H9 (cell line): ENCODE measurements at regions not wholly inside any gene's neighbourhood (a gene's known extent, or its start where the extent isn't known, plus 50 kb on each side); places are given as distances from the start of the nearest gene placed in this dataset.

ENCODE experiments used
- DNase-seq: peaks from one replicate; pipeline ENCODE4 v3.0.0-alpha.2; 2017
- H2AFZ ChIP-seq: one replicate; pipeline ENCODE4 v1.6.1; 2013; ENCODE audit warnings: mild to moderate bottlenecking, low read length, control low read depth, moderate library complexity
- H2AK5ac ChIP-seq: 2 replicates; pipeline ENCODE4 v1.6.1; 2013; ENCODE audit warnings: low read length, control low read depth, mixed read lengths; ENCODE audit not compliant: insufficient read length
- H2BK120ac ChIP-seq: one replicate; pipeline ENCODE4 v1.6.1; 2013; ENCODE audit warnings: low read depth, mild to moderate bottlenecking, low read length, control low read depth, inconsistent platforms; ENCODE audit not compliant: poor library complexity, severe bottlenecking
- H2BK12ac ChIP-seq: 2 replicates; pipeline ENCODE4 v1.6.1; 2013; ENCODE audit warnings: low read length, control low read depth, mixed read lengths, low read depth; ENCODE audit not compliant: insufficient read length
- H2BK15ac ChIP-seq: 2 replicates; pipeline ENCODE4 v1.6.1; 2013; ENCODE audit warnings: low read depth, low read length, control low read depth
- H2BK20ac ChIP-seq: one replicate; pipeline ENCODE4 v1.6.1; 2013; ENCODE audit warnings: low read depth, mild to moderate bottlenecking, low read length, control low read depth, inconsistent platforms; ENCODE audit not compliant: poor library complexity, severe bottlenecking
- H2BK5ac ChIP-seq: 2 replicates; pipeline ENCODE4 v1.6.1; 2013; ENCODE audit warnings: low read length, control low read depth, mixed read lengths; ENCODE audit not compliant: insufficient read length
- H3K14ac ChIP-seq: 2 replicates; pipeline ENCODE4 v1.6.1; 2013; ENCODE audit warnings: low read length, control low read depth; ENCODE audit not compliant: insufficient read depth
- H3K18ac ChIP-seq: 2 replicates; pipeline ENCODE4 v1.6.1; 2013; ENCODE audit warnings: low read depth, mild to moderate bottlenecking, mixed read lengths, low read length, control low read depth; ENCODE audit not compliant: insufficient read length
- H3K23ac ChIP-seq: 2 replicates; pipeline ENCODE4 v1.6.1; 2013; ENCODE audit warnings: low read length, control low read depth, mixed read lengths, low read depth; ENCODE audit not compliant: insufficient read length
- H3K23me2 ChIP-seq: 2 replicates; pipeline ENCODE4 v1.6.1; 2013; ENCODE audit warnings: low read depth, mild to moderate bottlenecking, mixed read lengths, low read length, control low read depth; ENCODE audit not compliant: insufficient read length, poor library complexity, severe bottlenecking
- H3K27ac ChIP-seq: 2 replicates; pipeline ENCODE4 v1.5.1; 2013; ENCODE audit warnings: low read length, control low read depth, mixed read lengths, low read depth; ENCODE audit not compliant: insufficient read length
- H3K27me3 ChIP-seq: 2 replicates; pipeline ENCODE4 v1.6.1; 2013; ENCODE audit warnings: low read length, control low read depth, inconsistent platforms; ENCODE audit not compliant: insufficient read depth
- H3K4ac ChIP-seq: 2 replicates; pipeline ENCODE4 v1.6.1; 2013; ENCODE audit warnings: low read depth, mild to moderate bottlenecking, control low read depth, inconsistent platforms, low read length, moderate library complexity
- H3K4me1 ChIP-seq: 2 replicates; pipeline ENCODE4 v1.6.1; 2013; ENCODE audit warnings: low read length, control low read depth, inconsistent platforms; ENCODE audit not compliant: insufficient read depth
- H3K4me2 ChIP-seq: 2 replicates; pipeline ENCODE4 v1.6.1; 2013; ENCODE audit warnings: low read length, control low read depth, mixed read lengths; ENCODE audit not compliant: insufficient read length, insufficient read depth
- H3K56ac ChIP-seq: 2 replicates; pipeline ENCODE4 v1.6.1; 2013; ENCODE audit warnings: low read depth, mild to moderate bottlenecking, mixed read lengths, low read length, control low read depth; ENCODE audit not compliant: insufficient read length
- H3K79me1 ChIP-seq: 2 replicates; pipeline ENCODE4 v1.6.1; 2013; ENCODE audit warnings: low read depth, mild to moderate bottlenecking, moderate library complexity, low read length, control low read depth, inconsistent platforms; ENCODE audit not compliant: insufficient read depth, poor library complexity, severe bottlenecking
- H3K79me2 ChIP-seq: 2 replicates; pipeline ENCODE4 v1.6.1; 2013; ENCODE audit warnings: low read length, control low read depth, inconsistent platforms; ENCODE audit not compliant: insufficient read depth
- H3K9ac ChIP-seq: 2 replicates; pipeline ENCODE4 v1.6.1; 2013; ENCODE audit warnings: low read length, control low read depth, mixed read lengths; ENCODE audit not compliant: insufficient read length; ENCODE audit errors: extremely low read depth
- H3K9me3 ChIP-seq: one replicate; pipeline ENCODE4 v1.6.1; 2013; ENCODE audit warnings: low read depth, low read length, inconsistent platforms; ENCODE audit not compliant: control insufficient read depth
- H3T11ph ChIP-seq: one replicate; pipeline ENCODE4 v1.6.1; 2013; ENCODE audit warnings: mild to moderate bottlenecking, low read length, control low read depth, inconsistent platforms
- H4K20me1 ChIP-seq: one replicate; pipeline ENCODE4 v1.6.1; 2013; ENCODE audit not compliant: control insufficient read depth, insufficient read length, insufficient read depth
- H4K5ac ChIP-seq: 2 replicates; pipeline ENCODE4 v1.6.1; 2013; ENCODE audit warnings: low read depth, mild to moderate bottlenecking, mixed read lengths, low read length, control low read depth; ENCODE audit not compliant: insufficient read length
- H4K8ac ChIP-seq: replicated peaks from 2 replicates; pipeline ENCODE4 v1.6.1; 2013; ENCODE audit warnings: low read length, control low read depth, mixed read lengths, low read depth; ENCODE audit not compliant: insufficient read length
- H4K91ac ChIP-seq: 2 replicates; pipeline ENCODE4 v1.6.1; 2013; ENCODE audit warnings: low read depth, mild to moderate bottlenecking, moderate library complexity, mixed read lengths, low read length, control low read depth; ENCODE audit not compliant: insufficient read length
- H3K27ac Mint-ChIP-seq, 3 experiments: 2 replicates in 2 of 3; 3 replicates in 1 of 3; pipeline ENCODE4 v1.8.0; 2020 to 2021; ENCODE audit warnings: mixed read lengths in 3 of 3, mild to moderate bottlenecking in 1 of 3, moderate library complexity in 1 of 3
- H3K27me3 Mint-ChIP-seq: 2 replicates; pipeline ENCODE4 v1.8.0; 2021; ENCODE audit warnings: low read depth, mild to moderate bottlenecking, moderate library complexity, mixed read lengths
- H3K36me3 Mint-ChIP-seq, 3 experiments: 2 replicates in 2 of 3; 3 replicates in 1 of 3; pipeline ENCODE4 v1.8.0; 2020 to 2021; ENCODE audit warnings: low read depth in 3 of 3, mixed read lengths in 3 of 3; ENCODE audit not compliant: insufficient read depth in 1 of 3
- H3K4me1 Mint-ChIP-seq, 2 experiments: 2 replicates each; pipeline ENCODE4 v1.8.0; 2020; ENCODE audit warnings: mixed read lengths in 2 of 2
- H3K4me3 Mint-ChIP-seq, 2 experiments: 2 replicates in 1 of 2; 3 replicates in 1 of 2; pipeline ENCODE4 v1.8.0; 2020 to 2021; ENCODE audit warnings: mild to moderate bottlenecking in 2 of 2, mixed read lengths in 2 of 2, moderate library complexity in 1 of 2
- H3K9me3 Mint-ChIP-seq, 2 experiments: 2 replicates in 1 of 2; 3 replicates in 1 of 2; pipeline ENCODE4 v1.8.0; 2020; ENCODE audit warnings: mild to moderate bottlenecking in 2 of 2, mixed read lengths in 2 of 2, moderate library complexity in 1 of 2
- CTCF ChIP-seq: fragments of 200-600 bp; sonication (generic); conservative IDR thresholded peaks from 3 replicates; pipeline ENCODE4 v1.8.0; 2021; ENCODE audit warnings: antibody characterized with exemption, mild to moderate bottlenecking
- WGBS: extraction: QIAGEN DNeasy Blood & Tissue Kit; methylation state at CpG from one replicate; pipeline ENCODE4 v1.1.7; 2013; ENCODE audit warnings: missing lambda C conversion rate, low lambda C conversion rate, mixed read lengths; ENCODE audit not compliant: insufficient read length; ENCODE audit errors: extremely low coverage; 5-methylcytosine and 5-hydroxymethylcytosine counted together

- Mint-ChIP-seq H3K36me3 (peaks cover 0 to 6% (median 3%) of the 10 kb centered on the region in 3 experiments; a peak in 3 of 7 replicates), H3K9me3 (peaks cover 4 to 10% of the 10 kb centered on the region in 2 experiments; a peak in 4 of 5 replicates), H3K27ac (no peak overlapping the region), H3K4me3 (no peak overlapping the region), H3K27me3 (no peaks in the 10 kb centered on the region; the same call in 1 of the 2 replicates), H3K4me1 (0 out of 4 replicates have a peak, but pooled peaks cover 0 to 3% of the 10 kb centered on the region in 2 experiments)
- Histone ChIP-seq H3T11ph (no peak overlapping the region), H3K14ac (no peak overlapping the region), H4K91ac (no peak overlapping the region), H3K27ac (no peak overlapping the region), H3K9ac (no peak overlapping the region), H2AK5ac (no peak overlapping the region), H3K23me2 (no peaks in the 10 kb centered on the region), H3K56ac (no peak overlapping the region), H3K4me2 (no peak overlapping the region), H3K27me3 (no peaks in the 10 kb centered on the region), H4K5ac (no peak overlapping the region), H3K23ac (no peak overlapping the region), H3K79me2 (no peaks in the 10 kb centered on the region), H3K79me1 (no peaks in the 10 kb centered on the region), H3K18ac (no peak overlapping the region), H4K8ac (no peak overlapping the region), H2BK20ac (no peak overlapping the region), H2BK120ac (no peak overlapping the region), H2BK12ac (no peak overlapping the region), H2BK5ac (no peak overlapping the region), H2BK15ac (no peak overlapping the region), H2AFZ (no peak overlapping the region), H3K4me1 (no peaks in the 10 kb centered on the region), H3K4ac (no peak overlapping the region), H3K9me3 (no peaks in the 10 kb centered on the region), H4K20me1 (no peaks in the 10 kb centered on the region)
- no peak for DNase-seq
- WGBS: no CpG with 5 or more reads among the region's 5 CpGs
- TF ChIP-seq CTCF: no peak
Observed at GRCh38 chr5:74957029-74957784, 91.0 kb upstream of the FAM169A start.
